Right cardiac atrium (tissue), 5 donors: ENCODE measurements at regions not wholly inside any gene's neighbourhood (a gene's known extent, or its start where the extent isn't known, plus 50 kb on each side); places are given as distances from the start of the nearest gene placed in this dataset.
"Not testable (repeated sequence)": the region's sequence is repeated elsewhere in the genome, so short reads cannot be mapped to it uniquely, and the experiment has no call there.

ENCODE experiments used
- ATAC-seq, 2 donors: fragments of 200-7000 bp; cut with Tn5 transposase; one replicate each; pipeline versions ENCODE4 v1.8.0 to v1.9.1; 2020; ENCODE audit warnings: moderate library complexity in 2 of 2, mild to moderate bottlenecking in 1 of 2
- DNase-seq, 3 donors: peaks; one replicate each; pipeline ENCODE4 v3.0.0-alpha.2; 2020
- H3K27ac ChIP-seq: one replicate; pipeline ENCODE4 v1.5.1; 2013; ENCODE audit warnings: mild to moderate bottlenecking, low read length, control low read depth, moderate library complexity
- H3K27me3 ChIP-seq: one replicate; pipeline ENCODE4 v1.6.1; 2013; ENCODE audit not compliant: control insufficient read depth, insufficient read depth
- H3K4me1 ChIP-seq: one replicate; pipeline ENCODE4 v1.6.1; 2013; ENCODE audit warnings: low read length; ENCODE audit not compliant: control insufficient read depth, insufficient read depth
- H3K4me3 ChIP-seq: one replicate; pipeline ENCODE4 v1.5.1; 2013; ENCODE audit warnings: low read length, control low read depth
- H3K9me3 ChIP-seq: one replicate; pipeline ENCODE4 v1.6.1; 2013; ENCODE audit warnings: low read length; ENCODE audit not compliant: control insufficient read depth
- WGBS: extraction: QIAGEN DNeasy Blood & Tissue Kit; methylation state at CpG from one replicate; pipeline ENCODE4 v1.1.7; 2013; 5-methylcytosine and 5-hydroxymethylcytosine counted together
- intact Hi-C, 4 donors: fragments of 100-400 bp; cut with DNase I; formaldehyde crosslinking; loops; one replicate each; pipeline versions ENCODE4 v1.11.0 to v1.14.0; 2022 to 2023
- donor health status: healthy with polysubstance abuse.
- donor health status: DM: no; HTN: yes; CAD: no.
- donor health status: DM: no; HTN: no; CAD: no.
- donor health status: DM: no; HTN: yes; CAD: no; lungs with severe emphysema.
- donor health status: DM: yes; HTN: yes; CAD: no.

GRCh38 chr22:27066856-27067255, 409.5 kb downstream of the MIAT start:
- ATAC-seq (no peak), DNase-seq (no peak)
- 72% methylated on average over 12 of the region's 12 CpGs for WGBS
- Histone ChIP-seq H3K27ac (no peak overlapping the region), H3K4me1 (no peaks in the 10 kb centered on the region), H3K9me3 (no peaks in the 10 kb centered on the region), H3K27me3 (no peaks in the 10 kb centered on the region), H3K4me3 (no peak overlapping the region)
- intact Hi-C loops: no loop called here

GRCh38 chr22:27068121-27068520, 410.7 kb downstream of the MIAT start:
- ATAC-seq (no peak), DNase-seq (no peak)
- Histone ChIP-seq H3K4me1 (no peaks in the 10 kb centered on the region), H3K4me3 (no peak overlapping the region), H3K27ac (no peak overlapping the region), H3K27me3 (no peaks in the 10 kb centered on the region), H3K9me3 (no peaks in the 10 kb centered on the region)
- intact Hi-C loops: no loop called here

- no peak for ATAC-seq
- H3K4me3 ChIP-seq: no peak overlapping the region
- 59% methylated on average over 8 of the region's 8 CpGs for WGBS
- no peaks in the 10 kb centered on the region for H3K27me3 ChIP-seq
- H3K9me3 ChIP-seq: no peaks in the 10 kb centered on the region
- no peak for DNase-seq
- H3K27ac ChIP-seq: no peak overlapping the region
- intact Hi-C loops: no loop called here
- H3K4me1 ChIP-seq: no peaks in the 10 kb centered on the region
These were observed 413.2 kb downstream of the MIAT start for GRCh38 chr22:27070594-27070993.

GRCh38 chr22:27073601-27074425, 416.4 kb downstream of the MIAT start:
- H3K27me3 ChIP-seq: no peaks in the 10 kb centered on the region
- intact Hi-C loops: no loop called here

GRCh38 chr22:27075028-27075678, 417.8 kb downstream of the MIAT start:
- Histone ChIP-seq H3K4me1 (no peaks in the 10 kb centered on the region), H3K27me3 (no peaks in the 10 kb centered on the region), H3K27ac (no peak overlapping the region), H3K9me3 (no peaks in the 10 kb centered on the region), H3K4me3 (no peak overlapping the region)
- WGBS: 56% methylated on average over 6 of the region's 6 CpGs
- DNase-seq (no peak), ATAC-seq (no peak)
- intact Hi-C loops: no loop called here

More at GRCh38 chr22:27073601-27074425, 416.4 kb downstream of the MIAT start:
- no peaks in the 10 kb centered on the region for H3K4me1 ChIP-seq
- H3K4me3 ChIP-seq: no peak overlapping the region
- 58% methylated on average over 12 of the region's 12 CpGs for WGBS
- no peak overlapping the region for H3K27ac ChIP-seq
- DNase-seq (no peak), ATAC-seq (no peak)
- no peaks in the 10 kb centered on the region for H3K9me3 ChIP-seq

GRCh38 chr22:27075891-27076290, 418.5 kb downstream of the MIAT start:
- Histone ChIP-seq H3K9me3 (no peaks in the 10 kb centered on the region), H3K4me1 (no peaks in the 10 kb centered on the region), H3K27ac (no peak overlapping the region), H3K4me3 (no peak overlapping the region), H3K27me3 (no peaks in the 10 kb centered on the region)
- 45% methylated on average over 7 of the region's 7 CpGs for WGBS
- intact Hi-C loops: no loop called here
- no peak for ATAC-seq
- no peak for DNase-seq

- ATAC-seq, DNase-seq, H3K27ac ChIP-seq, intact Hi-C loops, H3K27me3 ChIP-seq, H3K4me3 ChIP-seq, H3K9me3 ChIP-seq, H3K4me1 ChIP-seq: not testable (repeated sequence)
- WGBS: 90% methylated on average over 3 of the region's 3 CpGs
These were observed 420.7 kb downstream of the MIAT start for GRCh38 chr22:27078064-27078463.

- Histone ChIP-seq H3K27me3 (no peaks in the 10 kb centered on the region), H3K9me3 (no peaks in the 10 kb centered on the region), H3K4me1 (no peaks in the 10 kb centered on the region), H3K27ac (no peak overlapping the region), H3K4me3 (no peak overlapping the region)
- ATAC-seq: no peak
- WGBS: 92% methylated on average over 8 of the region's 8 CpGs
- intact Hi-C loops: no loop called here
- no peak for DNase-seq
These were observed 422.7 kb downstream of the MIAT start for GRCh38 chr22:27080036-27080578.

GRCh38 chr22:27080863-27081262, 423.5 kb downstream of the MIAT start:
- no peaks in the 10 kb centered on the region for H3K4me1 ChIP-seq
- intact Hi-C loops: no loop called here
- DNase-seq (no peak), ATAC-seq (no peak)
- no peak overlapping the region for H3K27ac ChIP-seq
- no peaks in the 10 kb centered on the region for H3K9me3 ChIP-seq
- no peaks in the 10 kb centered on the region for H3K27me3 ChIP-seq
- H3K4me3 ChIP-seq: no peak overlapping the region
- 52% methylated on average over 2 of the region's 2 CpGs for WGBS

GRCh38 chr22:27083610-27084009, 426.2 kb downstream of the MIAT start:
- Histone ChIP-seq H3K9me3 (no peaks in the 10 kb centered on the region), H3K4me3 (no peak overlapping the region), H3K27me3 (no peaks in the 10 kb centered on the region), H3K27ac (no peak overlapping the region), H3K4me1 (no peaks in the 10 kb centered on the region)
- intact Hi-C loops: no loop called here
- DNase-seq: no peak
- 85% methylated on average over 4 of the region's 4 CpGs for WGBS
- no peak for ATAC-seq

- 88% methylated on average over 1 of the region's 1 CpG for WGBS
- no peak for DNase-seq
- no peak for ATAC-seq
- Histone ChIP-seq H3K4me1 (no peaks in the 10 kb centered on the region), H3K27ac (no peak overlapping the region), H3K9me3 (no peaks in the 10 kb centered on the region), H3K4me3 (no peak overlapping the region), H3K27me3 (no peaks in the 10 kb centered on the region)
- intact Hi-C loops: no loop called here
These were observed 426.7 kb downstream of the MIAT start for GRCh38 chr22:27084130-27084529.
